ENCODE measurements at regions not wholly inside any gene's neighbourhood (a gene's known extent, or its start where the extent isn't known, plus 50 kb on each side); places are given as distances from the start of the nearest gene placed in this dataset.

DNA sequence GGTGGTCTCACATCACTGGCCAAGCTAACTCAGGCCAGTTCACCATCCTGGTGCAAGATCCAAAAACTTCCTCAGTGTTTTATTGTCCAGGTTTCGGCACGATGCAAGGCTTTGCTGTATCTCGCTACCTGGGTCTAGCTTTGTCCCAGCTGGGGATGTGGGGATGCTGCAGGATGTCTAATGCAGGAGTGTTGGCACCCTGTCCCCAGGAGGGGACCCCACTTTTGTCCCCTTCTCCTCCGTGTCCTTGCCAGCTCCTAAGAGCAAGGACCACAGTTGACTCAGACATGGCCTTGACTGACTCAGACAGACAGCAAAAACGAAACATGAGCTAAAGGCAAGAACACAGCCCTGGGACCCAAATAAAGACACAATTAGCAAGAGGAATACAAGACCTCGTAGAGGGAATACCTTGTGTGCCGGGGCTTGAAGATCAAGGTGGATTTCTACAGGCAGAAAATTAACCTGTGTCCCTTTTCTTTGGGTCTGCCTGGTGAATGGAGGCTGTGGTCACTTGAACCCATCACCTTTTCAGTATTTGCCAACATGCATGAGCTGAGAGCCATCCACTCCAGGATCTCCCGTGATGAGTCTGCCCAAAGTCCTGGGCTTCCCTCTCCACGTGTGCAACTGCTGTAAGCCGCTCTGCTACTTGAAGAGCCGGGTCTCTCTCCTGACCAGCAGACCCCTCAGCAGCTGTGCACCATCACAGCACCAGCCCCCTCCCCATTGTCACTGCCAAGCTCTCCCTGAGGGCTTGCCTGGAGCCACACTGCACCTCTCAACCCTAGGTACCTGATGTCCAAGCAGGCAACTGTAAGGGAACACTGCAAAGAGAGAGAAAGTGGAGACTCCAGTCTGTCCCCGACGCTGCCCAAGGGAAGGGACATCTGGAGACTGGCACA, 149.5 kb upstream of the ZNF507 start:
- DNase-seq, result no peak

DNA sequence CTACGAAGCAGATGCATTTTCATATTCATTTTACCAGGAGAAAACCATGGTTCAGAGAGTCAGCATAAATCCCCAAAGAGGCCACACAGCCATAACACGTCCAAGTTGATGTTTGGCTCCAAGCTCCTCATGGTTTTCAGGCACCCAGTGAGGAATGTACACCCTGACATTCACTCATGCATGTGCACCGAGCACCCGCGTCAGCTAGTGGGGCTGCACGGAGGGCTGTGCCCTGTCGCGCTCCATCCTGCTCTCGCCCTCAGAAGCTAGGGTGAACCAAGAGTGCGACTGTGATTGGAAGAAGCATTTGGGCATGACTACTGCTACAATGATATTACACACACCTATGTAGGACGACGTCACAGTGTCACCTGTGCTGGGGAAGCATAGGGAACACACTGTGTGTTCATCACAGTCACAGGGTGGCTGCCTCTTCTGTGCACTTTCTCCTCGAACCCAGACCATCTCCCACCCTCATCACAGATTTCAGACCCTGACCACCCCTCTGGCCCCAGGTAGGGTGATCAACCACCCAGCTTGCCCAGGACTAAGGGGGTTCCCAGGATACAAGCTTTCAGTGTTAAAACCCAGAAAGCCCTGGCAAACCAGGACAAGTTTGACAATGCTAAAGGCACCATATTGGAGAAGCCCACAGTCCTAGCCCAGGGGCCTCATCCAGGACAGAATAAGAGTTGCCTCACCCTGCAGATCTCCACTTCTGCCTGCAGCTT, 148.6 kb upstream of the ZNF507 start:
- no peak for DNase-seq

DNA sequence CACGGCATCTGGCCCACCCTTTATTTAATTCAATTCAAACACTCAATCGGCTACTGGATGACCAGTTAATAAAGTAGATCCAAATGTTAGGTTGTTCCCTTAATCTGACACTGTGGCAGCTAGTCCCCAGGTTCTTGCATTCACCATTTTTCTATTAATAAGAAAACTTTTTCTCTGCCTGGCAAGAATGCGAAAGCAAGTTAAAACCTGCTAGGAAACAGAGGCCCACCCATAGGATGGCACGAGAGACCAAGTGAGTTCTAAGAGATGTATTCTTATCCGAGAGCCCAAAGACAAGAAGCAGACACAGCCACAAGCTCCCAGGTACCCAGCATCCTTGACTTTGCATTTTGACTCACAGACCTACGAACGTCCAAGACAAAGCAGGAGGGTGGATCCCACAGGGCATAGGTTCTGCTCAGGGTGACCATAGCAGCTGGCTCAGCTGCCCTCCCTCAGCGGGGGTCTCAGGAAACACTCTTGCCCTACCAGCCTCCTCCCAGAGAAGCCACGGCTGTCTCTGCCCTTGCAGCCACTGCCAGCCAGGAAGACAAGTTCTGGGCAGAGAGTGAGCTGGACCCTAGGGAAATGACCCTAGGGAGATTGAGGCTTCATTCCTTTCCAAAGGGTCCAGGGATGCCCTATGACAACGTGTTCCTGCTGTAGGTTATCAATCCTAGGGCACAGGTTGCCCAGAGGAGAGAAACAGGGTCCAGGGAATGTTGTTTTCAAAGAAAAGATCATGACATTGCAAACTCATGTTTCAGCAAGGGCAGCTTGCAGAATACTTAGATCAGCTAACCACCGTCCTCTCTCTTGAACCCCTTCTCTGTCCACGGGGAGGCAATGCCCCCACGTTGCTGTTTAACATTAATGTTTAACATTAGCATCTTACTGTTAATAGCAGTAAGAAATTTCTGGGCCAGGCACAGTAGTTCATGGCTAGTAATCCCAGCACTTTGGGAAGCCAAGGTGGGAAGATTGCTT, 147.2 kb upstream of the ZNF507 start:
- DNase-seq, result no peak

DNA sequence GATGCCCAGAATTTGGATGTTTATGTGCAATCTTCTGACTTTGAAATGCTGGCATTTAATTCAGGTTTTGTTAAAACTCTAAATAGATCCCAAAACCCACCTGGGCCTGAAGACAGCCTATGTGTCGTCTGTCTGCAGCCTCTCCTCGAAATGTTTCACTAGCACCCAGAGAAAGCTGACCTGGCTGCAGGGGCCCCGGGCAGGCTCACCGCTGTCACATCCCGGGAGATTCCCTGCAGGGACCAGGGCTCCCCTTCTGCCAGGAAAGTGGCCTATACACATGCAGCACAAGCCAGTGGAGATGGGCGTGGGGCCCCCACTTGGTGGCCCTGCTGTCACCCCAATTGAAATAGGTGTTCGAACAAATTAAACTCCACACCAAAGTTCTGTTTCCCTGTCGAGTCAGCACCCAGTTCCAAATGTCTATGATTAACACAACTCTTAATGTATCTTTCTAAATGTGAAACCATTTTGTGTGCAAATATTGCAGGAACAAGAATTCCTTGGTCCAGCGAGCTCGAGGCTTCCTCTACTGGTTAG, 145.8 kb upstream of the ZNF507 start:
- DNase-seq, result no peak

DNA sequence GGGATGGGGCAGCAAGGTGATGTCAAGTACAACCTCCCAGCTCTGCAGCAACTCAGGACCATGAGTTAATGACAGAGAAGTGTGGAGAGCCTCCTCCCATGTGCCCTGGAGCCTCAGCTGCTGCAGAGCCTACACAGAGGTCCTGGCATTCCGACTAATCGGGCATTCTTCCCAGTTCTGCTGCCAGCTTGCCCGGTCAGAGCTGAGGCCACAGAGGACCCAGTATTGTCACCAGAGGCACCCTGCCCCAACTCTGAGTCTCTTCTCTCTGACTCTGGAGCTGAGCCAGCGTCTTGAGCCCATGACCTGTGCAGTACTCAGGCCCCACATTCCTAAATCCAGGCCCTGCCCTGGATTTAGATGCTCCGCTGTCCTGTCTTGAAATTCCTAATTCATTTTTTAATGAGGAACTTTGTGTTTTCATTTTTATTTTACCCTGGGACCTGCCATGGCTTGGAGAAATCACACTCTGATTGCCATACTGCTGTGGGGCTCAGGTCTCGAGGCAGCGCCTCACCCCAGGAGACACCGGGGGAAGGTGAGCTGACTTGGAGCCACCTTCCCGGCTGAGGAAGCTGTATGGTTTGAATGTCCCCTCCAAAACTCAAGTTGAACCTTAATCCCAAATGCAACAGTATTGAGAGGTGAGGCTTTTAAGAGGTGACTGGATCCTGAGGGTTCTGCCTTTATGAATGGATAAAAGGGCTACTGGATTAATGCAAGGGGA, 144.9 kb upstream of the ZNF507 start:
- DNase-seq, result no peak

DNA sequence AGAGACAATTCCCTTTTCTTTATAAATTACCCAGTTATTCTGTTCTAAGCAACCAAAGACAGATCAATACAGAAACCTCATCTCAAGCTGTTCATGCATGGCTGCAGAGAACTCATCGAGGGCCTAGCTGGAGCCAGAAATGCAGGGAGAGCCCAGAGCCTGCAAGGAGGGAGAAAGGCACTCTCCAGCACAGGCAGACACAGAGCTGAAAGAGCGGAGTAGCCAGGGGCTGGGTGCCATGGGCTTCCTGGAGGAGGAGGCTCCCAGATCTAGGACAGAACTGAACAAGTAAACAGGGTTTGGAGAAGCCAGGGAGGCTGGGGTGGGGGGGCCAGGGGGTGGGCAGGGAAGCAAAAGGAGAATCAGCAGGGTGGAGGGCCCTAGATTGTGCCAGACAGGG, 144.2 kb upstream of the ZNF507 start:
- DNase-seq, result no peak

DNA sequence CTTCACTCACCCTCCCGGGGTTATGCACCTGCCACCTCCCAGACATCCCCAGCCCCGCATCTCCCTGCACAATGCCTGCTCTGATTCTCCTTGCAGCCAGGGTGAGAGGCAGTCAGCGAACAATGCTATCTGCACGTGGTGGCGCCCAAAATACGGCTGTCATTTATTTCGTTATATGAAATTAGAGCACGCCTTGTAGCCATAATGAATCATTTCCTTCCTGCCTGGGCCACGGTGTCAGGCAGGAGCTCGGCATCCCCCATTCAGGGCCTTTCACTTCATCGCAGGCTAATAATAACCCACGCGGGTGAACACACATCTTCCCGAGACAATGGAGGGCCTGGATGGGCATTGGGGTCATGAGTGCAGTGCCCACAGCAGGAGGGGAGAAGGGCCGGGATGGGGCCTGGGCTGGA, 143.8 kb upstream of the ZNF507 start:
- no peak for DNase-seq

DNA sequence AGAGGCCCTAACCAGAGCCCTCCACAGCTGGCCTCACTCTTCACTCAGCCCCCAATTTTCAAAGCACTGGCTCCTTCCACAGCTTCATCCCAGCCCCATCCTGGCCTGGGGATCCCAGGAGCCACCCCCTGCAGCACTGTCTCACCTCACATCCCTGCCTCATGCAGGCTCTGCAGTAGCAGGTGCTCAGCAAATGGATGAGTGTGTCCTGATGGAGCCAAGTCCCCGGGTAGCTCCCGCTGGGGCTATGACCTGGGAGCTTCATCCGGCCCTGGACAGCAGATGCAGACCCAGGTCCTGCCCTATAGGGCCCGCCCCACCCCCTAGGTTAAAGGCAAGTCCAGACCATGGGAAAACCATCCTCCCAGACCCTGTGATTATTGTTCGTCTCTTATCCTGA, 143.2 kb upstream of the ZNF507 start:
- DNase-seq, result no peak

DNA sequence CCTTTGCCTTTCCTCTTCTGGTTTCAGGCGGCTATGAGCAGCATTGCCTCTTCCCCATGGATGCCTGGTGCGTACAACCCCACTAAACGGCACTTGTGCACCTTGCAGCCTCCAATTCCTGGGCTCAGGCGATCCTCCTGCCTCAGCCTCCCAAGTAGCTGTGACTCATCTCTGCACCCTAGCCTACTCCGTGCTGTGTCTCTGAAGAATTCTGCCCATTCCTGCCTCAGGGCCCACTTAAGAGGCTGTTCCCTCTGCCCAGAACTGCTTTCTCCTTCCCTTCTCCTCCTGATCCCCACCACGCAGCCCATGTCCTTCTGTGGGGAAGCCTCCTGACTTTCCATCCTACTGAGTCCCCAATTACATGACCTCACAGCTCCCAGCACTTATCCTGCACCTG, 142.2 kb upstream of the ZNF507 start:
- DNase-seq, result no peak

DNA sequence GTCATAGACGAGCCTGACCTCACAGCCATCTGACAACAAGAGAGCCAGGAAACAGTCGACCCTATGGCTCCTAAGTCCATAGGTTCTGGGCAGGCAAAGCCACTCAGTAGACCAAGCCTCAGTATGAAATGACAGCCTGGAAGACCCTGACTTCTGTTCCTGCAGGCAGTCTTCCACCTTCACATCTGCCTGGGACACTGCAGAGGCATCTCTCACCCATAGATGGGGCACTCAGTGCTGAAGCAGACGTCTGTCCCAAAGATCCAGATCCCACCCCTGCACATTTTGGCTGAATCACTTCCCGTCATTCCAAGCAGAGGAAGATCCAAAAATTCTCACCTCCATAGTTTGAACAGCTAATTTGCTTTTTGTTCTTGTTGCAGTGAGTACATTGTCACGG, 139.3 kb upstream of the ZNF507 start:
- DNase-seq, result no peak

DNA sequence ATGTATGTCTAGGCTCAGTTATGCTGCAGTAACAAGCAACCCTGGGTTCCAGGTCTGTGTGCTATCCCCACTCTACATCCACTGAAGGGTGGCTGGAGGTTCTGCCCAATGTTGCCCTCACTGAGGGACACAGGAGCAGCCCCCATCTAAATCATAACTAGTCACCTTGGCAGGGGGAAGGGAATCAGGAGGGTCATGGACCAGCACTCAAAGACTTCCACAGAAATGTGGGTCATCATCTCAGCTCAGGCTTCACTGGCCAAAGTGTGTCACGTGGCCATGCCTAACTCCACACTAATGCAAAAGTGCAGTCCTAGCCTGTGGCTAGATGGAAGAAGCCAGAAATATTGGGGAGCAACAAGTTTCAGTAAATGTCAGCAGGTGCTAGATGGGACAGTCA, 137.3 kb upstream of the ZNF507 start:
- DNase-seq, result no peak

DNA sequence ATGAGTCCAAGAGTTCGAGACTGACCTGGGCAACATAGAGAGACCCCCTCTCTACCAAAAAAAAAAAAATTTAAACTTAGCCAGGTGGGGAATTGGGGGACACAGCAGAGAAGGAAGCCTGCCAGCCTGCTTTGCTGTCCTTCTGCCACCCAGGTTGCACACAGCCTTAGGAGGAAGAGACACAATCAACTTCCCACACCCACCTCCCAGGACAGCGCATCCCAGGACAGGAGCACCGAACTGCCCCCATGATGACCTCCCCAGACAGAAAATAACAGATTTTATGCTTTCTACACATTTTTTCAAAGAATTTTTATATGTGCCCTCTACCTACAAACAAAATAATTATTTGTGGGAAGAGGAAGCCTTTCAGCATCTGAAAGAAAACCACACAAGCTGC, 126.0 kb upstream of the ZNF507 start:
- DNase-seq, result no peak

DNA sequence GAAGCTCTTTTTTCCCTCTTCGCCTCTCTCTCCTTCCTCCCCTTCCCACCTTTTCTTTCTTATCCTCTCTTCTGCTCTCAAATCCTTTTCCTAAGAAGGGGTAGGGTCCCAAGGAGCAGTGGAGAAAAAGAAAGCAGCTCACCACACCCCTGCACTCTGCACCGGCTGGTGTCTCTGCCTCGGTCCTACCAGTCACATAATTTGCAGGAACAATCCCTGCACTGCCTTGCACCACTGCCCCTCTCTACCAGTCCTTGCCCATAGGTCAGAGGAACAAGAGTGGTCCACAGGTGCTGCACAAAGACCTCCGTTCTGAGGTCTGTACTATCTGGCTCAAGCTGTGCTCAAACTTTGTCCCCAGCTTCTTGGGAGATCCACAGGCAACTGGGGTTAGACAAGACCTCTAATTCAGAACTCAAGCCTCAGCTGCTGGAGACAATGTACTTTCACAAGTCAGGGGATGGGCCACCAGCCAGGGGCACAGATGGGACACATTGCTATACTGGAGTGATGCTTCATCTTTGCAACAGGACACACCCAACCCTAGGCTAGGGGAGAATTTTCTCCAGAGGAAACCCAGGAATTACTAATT, 125.4 kb upstream of the ZNF507 start:
- DNase-seq, result no peak

DNA sequence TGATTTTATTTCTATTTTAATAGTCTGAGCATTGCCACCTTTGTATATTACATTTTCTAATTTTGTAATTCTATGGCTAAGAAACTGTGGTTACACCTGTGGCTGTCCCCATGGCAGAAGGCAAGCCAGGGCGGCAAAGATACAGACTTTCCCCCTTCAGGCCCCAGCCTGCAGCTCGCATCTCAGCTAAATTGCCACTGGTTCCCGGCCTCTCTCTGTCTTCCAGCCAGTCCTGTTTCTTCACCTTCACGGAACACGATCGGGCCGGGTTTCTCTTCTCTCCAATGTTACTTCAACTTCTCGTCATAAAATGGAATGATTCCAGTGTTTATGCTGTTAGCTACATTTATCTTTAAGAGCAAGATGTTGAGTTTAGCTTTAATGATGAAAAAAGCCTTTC, 124.5 kb upstream of the ZNF507 start:
- DNase-seq, result no peak

DNA sequence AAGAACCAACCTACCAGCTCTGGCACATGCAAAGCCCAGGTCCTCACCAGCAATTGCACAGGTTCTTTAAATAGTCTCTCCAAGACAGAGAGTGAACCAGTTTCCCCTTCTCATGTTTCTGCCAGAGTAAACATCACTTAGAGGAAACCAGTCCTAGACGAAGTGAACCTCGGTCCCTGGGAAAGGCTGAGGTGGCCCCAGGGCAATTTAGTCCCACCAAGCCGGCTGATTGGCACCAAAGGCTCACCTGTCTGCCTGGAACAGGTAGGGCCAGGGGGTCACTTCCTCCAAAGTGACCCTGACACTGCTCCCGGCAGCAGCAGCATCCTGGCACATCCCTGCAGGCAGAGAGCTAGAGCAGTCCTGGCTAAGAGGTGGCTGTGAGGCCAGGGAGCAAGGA, 122.9 kb upstream of the ZNF507 start:
- DNase-seq, result no peak

DNA sequence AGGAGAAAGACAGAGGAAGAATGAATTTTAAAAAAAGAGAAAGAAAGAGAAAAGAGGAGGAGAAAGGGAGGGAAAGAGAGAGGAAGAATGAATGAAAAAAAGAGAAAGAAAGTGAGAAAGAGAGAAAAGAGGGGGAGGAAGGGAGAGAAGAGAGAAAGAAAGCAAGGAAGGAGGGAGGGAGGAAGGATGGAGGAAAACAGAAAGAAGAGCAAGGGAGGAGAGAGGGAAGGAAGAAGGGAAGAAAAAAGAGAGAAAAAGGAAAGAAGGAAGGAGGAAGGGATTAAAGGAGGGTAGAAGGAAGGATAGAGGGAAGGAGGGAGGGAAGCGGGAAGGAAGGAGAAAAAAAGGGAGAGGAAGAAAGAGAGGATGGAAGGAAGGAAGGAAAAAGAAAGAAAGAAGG, 122.3 kb upstream of the ZNF507 start:
- DNase-seq, result no peak

DNA sequence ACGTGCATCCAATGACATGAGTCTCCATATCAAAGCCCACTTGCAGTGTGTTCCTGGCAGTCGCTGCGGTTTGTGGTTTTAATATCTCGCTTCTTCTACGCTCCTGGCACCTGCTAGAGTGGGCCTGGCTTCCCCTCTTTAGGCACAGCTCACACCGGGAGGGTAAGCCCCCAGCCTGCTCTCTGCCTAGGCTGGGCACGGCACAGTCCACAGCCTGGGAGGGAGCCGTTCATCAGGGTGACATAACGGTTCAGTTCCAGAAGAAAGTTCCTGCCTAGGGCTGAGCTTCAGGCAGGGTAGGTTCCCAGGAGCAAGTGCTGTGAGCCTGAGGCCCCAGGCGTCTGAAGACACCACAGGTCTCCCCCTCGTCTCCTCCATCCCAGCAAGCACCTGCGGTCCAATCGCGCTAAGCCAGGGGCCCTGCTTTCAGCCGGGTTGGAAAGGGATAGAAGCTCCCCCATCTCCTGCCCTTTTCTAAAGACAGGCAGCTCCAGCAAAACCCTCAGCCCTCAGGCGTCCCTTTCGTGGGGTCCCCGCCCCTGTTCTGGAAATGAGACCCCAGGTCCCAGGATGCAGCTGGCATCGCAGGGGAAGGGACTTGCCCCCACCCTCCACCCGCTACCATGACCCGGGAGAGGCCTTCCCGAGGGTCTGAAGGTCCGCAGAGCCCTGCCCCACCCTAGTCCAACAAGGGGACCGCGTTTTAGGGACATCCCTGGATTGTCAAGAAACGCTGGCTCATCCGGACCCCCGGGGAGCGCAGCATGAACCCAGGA, 121.6 kb upstream of the ZNF507 start:
- DNase-seq, result no peak

DNA sequence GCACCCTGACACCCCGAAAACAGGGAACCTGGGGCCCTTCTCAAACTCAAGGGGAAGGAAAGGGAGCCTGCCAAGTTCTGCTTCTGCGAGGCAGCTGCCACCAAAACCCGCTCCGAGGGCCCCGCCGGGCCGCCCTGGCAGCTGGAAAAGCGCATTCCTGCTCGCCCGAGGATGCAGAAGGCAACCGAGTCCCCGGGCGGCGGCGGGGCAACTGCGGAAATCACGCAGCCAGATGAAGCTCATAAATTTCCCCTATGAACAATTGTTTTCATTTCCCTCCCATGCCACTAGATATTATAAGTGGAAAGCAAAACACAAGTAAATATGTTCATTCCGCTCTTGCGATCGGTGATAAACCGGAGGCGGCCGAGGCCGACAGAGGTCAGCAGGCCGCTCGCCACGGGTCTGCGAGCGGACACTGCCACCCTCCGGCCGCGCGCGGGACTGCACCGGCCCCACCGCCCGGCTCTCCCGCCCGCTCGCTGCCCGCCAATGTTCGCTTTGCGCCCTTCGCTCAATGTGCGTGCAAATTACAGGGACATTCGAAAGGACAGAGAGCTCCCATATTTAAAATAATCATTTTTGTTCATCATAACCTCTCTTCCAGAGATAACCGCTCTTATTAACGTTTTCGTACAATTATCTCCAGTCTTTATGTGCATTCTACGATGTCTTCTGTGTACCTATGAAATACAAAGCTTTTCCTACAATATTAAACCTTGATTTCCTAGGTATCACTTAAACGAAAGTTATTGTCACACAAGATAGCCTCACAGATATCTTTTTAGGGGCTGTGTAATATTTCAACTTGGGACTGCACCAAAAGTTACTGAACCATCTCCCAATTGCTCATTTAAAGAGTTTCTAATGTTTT, 120.8 kb upstream of the ZNF507 start:
- peak; percentile 39 to 40 for DNase-seq

DNA sequence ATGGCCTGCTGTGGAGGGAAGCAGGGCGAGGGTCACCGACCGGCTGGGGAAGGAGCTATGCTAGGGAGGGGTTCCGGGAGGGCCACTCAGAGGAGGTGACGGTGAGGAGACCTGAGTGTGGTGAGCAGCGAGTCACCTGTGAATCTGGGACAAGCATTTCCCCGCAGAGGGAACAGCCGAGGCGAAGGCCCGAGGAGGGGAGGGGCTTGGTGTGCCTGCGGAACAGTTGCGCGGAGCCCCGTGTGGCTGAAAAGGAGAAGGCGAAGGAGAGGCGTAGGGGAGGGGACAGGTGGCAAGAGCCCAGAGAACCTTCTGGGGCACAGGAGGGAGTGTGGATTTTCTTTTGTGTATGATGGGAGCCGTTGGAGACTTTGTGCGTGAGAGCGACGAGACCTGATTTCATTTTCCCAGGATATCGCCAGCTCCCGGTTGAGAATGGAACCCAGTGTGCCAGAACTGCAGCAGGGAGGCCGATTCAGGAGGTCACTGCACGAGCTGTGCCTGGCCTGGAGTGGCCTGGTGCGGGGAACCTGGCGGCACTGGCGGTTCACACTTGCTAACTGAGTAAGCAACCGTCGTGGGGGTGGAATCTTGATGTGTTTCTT, 117.7 kb upstream of the ZNF507 start:
- no peak for DNase-seq

Measured in activated CD4-positive, alpha-beta T cell treated with anti-CD3 and anti-CD28 coated beads for 4 hours (primary cell).